ENCODE measurements at regions not wholly inside any gene's neighbourhood (a gene's known extent, or its start where the extent isn't known, plus 50 kb on each side); places are given as distances from the start of the nearest gene placed in this dataset.

DNA sequence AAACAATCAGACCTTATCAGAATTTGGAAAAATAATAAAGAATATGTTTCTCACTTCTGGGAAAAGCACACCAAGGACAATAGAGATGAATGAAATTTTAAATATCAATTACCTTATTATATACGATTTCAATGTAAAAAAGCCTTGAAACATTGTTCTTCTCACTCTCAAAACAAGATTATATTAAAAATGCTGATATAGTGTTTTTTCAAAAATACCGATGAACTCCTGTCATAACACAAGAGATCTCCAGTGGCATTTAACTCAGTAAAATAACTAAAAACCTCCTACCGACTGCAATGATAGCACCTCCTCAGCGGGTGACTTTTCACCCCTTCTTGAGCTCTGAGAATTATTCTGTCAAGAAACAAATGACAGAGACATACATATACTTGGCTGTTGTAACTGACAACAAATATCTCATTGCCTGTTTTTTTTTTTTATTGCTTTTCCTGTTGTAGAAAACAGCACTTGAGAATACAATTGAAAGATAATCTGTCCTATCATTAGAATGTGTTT lies 1237.3 kb downstream of the C4orf33 start:
- TF ChIP-seq, protein P1, sequence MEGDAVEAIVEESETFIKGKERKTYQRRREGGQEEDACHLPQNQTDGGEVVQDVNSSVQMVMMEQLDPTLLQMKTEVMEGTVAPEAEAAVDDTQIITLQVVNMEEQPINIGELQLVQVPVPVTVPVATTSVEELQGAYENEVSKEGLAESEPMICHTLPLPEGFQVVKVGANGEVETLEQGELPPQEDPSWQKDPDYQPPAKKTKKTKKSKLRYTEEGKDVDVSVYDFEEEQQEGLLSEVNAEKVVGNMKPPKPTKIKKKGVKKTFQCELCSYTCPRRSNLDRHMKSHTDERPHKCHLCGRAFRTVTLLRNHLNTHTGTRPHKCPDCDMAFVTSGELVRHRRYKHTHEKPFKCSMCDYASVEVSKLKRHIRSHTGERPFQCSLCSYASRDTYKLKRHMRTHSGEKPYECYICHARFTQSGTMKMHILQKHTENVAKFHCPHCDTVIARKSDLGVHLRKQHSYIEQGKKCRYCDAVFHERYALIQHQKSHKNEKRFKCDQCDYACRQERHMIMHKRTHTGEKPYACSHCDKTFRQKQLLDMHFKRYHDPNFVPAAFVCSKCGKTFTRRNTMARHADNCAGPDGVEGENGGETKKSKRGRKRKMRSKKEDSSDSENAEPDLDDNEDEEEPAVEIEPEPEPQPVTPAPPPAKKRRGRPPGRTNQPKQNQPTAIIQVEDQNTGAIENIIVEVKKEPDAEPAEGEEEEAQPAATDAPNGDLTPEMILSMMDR (conservative IDR thresholded peaks at IDR 0.05; ENCODE audit: low read depth, low read length) = no peak
- no peak for TF ChIP-seq EZH2 (IDR thresholded peaks at IDR 0.05; ENCODE audit: borderline replicate concordance, low read depth, low read length, poor library complexity, severe bottlenecking)

Data from A673 (cell line).